H1 (cell line): ENCODE measurements at regions not wholly inside any gene's neighbourhood (a gene's known extent, or its start where the extent isn't known, plus 50 kb on each side); places are given as distances from the start of the nearest gene placed in this dataset.

ENCODE experiments used
- RAD21 ChIP-seq, 2 experiments: IDR thresholded peaks in 1 of 2; conservative IDR thresholded peaks in 1 of 2; 2 replicates each; pipeline ENCODE4 v1.6.1; 2011; ENCODE audit warnings: low read depth in 2 of 2, low read length in 2 of 2, improper control_type of control experiment in 1 of 2, inconsistent platforms in 1 of 2, mild to moderate bottlenecking in 1 of 2, moderate library complexity in 1 of 2
- RNF2 ChIP-seq: fragments of 200-900, 300-1000 bp; sonication (generic); IDR thresholded peaks from 2 replicates; pipeline ENCODE4 v1.7.1; 2016; ENCODE audit warnings: borderline replicate concordance, low read depth, mild to moderate bottlenecking, antibody characterized with exemption, low read length; ENCODE audit not compliant: poor library complexity, severe bottlenecking; ENCODE audit errors: missing control alignments
- SAP30 ChIP-seq: fragments of 300-600 bp; sonication (generic); IDR thresholded peaks from 2 replicates; pipeline ENCODE4 v1.7.1; 2012; ENCODE audit warnings: low read length, moderate library complexity, mild to moderate bottlenecking, inconsistent platforms; ENCODE audit not compliant: insufficient read depth, insufficient replicate concordance
- SP4 ChIP-seq: IDR thresholded peaks from 2 replicates; pipeline ENCODE4 v1.6.1; 2012; ENCODE audit warnings: low read length, inconsistent platforms
- YY1 ChIP-seq: IDR thresholded peaks from 2 replicates; pipeline ENCODE4 v1.6.1; 2011; ENCODE audit warnings: low read depth, mild to moderate bottlenecking, low read length
- TF ChIP-seq, protein P1 (sequence below): fragments of 300-600 bp; sonication (generic); IDR thresholded peaks from 2 replicates; pipeline ENCODE4 v1.7.1; 2012; ENCODE audit warnings: low read length, moderate library complexity, mild to moderate bottlenecking, inconsistent platforms; ENCODE audit not compliant: insufficient replicate concordance
- TF ChIP-seq, protein P2 (sequence below): IDR thresholded peaks from 2 replicates; pipeline ENCODE4 v1.6.1; 2011; ENCODE audit warnings: low read depth, mild to moderate bottlenecking, low read length; ENCODE audit not compliant: insufficient read depth
- TF ChIP-seq, protein P3 (sequence below): IDR thresholded peaks from 2 replicates; pipeline ENCODE4 v1.6.1; 2012; ENCODE audit warnings: low read length, inconsistent platforms

DNA sequence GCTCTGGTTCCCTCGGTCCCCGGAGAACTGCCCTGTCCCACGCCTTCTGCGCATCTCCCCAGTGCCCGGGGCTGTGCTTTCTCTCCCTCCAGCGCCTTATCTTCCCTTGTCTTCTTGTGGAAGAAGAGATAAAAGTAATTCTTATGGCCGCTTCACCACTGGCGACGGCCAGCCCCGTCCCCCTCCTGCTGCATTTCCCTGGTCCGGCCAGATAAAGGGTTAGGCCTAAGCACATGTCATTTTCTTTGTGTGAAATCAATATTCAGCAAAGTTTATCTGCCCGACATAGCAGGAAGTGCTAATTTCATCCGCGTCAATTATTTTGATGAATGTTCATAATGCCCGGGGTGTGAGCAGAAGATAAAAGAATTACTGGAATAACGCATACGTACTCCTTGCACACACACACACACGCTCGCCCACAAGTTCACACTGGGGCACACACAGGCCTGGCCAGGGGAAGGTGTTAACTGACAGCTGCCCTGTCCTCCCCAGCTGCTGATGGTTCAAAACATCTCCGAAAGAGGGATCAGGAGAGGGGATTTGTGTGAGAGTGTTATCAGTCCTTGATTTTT, 177.7 kb upstream of the LHX5 start (continued):
- TF ChIP-seq, protein P1, sequence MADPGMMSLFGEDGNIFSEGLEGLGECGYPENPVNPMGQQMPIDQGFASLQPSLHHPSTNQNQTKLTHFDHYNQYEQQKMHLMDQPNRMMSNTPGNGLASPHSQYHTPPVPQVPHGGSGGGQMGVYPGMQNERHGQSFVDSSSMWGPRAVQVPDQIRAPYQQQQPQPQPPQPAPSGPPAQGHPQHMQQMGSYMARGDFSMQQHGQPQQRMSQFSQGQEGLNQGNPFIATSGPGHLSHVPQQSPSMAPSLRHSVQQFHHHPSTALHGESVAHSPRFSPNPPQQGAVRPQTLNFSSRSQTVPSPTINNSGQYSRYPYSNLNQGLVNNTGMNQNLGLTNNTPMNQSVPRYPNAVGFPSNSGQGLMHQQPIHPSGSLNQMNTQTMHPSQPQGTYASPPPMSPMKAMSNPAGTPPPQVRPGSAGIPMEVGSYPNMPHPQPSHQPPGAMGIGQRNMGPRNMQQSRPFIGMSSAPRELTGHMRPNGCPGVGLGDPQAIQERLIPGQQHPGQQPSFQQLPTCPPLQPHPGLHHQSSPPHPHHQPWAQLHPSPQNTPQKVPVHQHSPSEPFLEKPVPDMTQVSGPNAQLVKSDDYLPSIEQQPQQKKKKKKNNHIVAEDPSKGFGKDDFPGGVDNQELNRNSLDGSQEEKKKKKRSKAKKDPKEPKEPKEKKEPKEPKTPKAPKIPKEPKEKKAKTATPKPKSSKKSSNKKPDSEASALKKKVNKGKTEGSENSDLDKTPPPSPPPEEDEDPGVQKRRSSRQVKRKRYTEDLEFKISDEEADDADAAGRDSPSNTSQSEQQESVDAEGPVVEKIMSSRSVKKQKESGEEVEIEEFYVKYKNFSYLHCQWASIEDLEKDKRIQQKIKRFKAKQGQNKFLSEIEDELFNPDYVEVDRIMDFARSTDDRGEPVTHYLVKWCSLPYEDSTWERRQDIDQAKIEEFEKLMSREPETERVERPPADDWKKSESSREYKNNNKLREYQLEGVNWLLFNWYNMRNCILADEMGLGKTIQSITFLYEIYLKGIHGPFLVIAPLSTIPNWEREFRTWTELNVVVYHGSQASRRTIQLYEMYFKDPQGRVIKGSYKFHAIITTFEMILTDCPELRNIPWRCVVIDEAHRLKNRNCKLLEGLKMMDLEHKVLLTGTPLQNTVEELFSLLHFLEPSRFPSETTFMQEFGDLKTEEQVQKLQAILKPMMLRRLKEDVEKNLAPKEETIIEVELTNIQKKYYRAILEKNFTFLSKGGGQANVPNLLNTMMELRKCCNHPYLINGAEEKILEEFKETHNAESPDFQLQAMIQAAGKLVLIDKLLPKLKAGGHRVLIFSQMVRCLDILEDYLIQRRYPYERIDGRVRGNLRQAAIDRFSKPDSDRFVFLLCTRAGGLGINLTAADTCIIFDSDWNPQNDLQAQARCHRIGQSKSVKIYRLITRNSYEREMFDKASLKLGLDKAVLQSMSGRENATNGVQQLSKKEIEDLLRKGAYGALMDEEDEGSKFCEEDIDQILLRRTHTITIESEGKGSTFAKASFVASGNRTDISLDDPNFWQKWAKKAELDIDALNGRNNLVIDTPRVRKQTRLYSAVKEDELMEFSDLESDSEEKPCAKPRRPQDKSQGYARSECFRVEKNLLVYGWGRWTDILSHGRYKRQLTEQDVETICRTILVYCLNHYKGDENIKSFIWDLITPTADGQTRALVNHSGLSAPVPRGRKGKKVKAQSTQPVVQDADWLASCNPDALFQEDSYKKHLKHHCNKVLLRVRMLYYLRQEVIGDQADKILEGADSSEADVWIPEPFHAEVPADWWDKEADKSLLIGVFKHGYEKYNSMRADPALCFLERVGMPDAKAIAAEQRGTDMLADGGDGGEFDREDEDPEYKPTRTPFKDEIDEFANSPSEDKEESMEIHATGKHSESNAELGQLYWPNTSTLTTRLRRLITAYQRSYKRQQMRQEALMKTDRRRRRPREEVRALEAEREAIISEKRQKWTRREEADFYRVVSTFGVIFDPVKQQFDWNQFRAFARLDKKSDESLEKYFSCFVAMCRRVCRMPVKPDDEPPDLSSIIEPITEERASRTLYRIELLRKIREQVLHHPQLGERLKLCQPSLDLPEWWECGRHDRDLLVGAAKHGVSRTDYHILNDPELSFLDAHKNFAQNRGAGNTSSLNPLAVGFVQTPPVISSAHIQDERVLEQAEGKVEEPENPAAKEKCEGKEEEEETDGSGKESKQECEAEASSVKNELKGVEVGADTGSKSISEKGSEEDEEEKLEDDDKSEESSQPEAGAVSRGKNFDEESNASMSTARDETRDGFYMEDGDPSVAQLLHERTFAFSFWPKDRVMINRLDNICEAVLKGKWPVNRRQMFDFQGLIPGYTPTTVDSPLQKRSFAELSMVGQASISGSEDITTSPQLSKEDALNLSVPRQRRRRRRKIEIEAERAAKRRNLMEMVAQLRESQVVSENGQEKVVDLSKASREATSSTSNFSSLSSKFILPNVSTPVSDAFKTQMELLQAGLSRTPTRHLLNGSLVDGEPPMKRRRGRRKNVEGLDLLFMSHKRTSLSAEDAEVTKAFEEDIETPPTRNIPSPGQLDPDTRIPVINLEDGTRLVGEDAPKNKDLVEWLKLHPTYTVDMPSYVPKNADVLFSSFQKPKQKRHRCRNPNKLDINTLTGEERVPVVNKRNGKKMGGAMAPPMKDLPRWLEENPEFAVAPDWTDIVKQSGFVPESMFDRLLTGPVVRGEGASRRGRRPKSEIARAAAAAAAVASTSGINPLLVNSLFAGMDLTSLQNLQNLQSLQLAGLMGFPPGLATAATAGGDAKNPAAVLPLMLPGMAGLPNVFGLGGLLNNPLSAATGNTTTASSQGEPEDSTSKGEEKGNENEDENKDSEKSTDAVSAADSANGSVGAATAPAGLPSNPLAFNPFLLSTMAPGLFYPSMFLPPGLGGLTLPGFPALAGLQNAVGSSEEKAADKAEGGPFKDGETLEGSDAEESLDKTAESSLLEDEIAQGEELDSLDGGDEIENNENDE, result no peak
- TF ChIP-seq RNF2 (no peak), SP4 (no peak), RAD21 (IDR thresholded peaks at IDR 0.05 in 1 of 2, conservative IDR thresholded peaks at IDR 0.05 in 1 of 2; ENCODE audit: low read depth in 2 of 2, low read length in 2 of 2) (no peak), YY1 (no peak), SAP30 (no peak)
- TF ChIP-seq, protein P2, sequence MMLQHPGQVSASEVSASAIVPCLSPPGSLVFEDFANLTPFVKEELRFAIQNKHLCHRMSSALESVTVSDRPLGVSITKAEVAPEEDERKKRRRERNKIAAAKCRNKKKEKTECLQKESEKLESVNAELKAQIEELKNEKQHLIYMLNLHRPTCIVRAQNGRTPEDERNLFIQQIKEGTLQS, result no peak
- TF ChIP-seq, protein P3, sequence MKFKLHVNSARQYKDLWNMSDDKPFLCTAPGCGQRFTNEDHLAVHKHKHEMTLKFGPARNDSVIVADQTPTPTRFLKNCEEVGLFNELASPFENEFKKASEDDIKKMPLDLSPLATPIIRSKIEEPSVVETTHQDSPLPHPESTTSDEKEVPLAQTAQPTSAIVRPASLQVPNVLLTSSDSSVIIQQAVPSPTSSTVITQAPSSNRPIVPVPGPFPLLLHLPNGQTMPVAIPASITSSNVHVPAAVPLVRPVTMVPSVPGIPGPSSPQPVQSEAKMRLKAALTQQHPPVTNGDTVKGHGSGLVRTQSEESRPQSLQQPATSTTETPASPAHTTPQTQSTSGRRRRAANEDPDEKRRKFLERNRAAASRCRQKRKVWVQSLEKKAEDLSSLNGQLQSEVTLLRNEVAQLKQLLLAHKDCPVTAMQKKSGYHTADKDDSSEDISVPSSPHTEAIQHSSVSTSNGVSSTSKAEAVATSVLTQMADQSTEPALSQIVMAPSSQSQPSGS, result no peak
